Peyer's patch (tissue), 4 donors: ENCODE measurements at regions not wholly inside any gene's neighbourhood (a gene's known extent, or its start where the extent isn't known, plus 50 kb on each side); places are given as distances from the start of the nearest gene placed in this dataset.
A peak's percentile ranks its signal among the peaks of the same experiment; 100 is the strongest.

Experiments
- DNase-seq, 3 donors: peaks; one replicate each; pipeline ENCODE4 v3.0.0-alpha.2; 2017 to 2019
- H3K27ac ChIP-seq, 4 donors: fragments of 200-600 bp; sonication (generic); one replicate each; pipeline ENCODE4 v1.5.1; 2016 to 2019
- H3K27me3 ChIP-seq, 2 donors: fragments of 200-600 bp; sonication (generic); one replicate each; pipeline ENCODE4 v1.5.1; 2019
- H3K36me3 ChIP-seq, 3 donors: fragments of 200-600 bp; sonication (generic); one replicate each; pipeline ENCODE4 v1.5.1; 2016 to 2019
- H3K4me1 ChIP-seq, 4 donors: fragments of 200-600 bp; sonication (generic); one replicate each; pipeline ENCODE4 v1.5.1; 2016 to 2019
- H3K4me3 ChIP-seq, 4 donors: fragments of 200-600 bp; sonication (generic); 1 replicate in 3 of 4; 2 replicates in 1 of 4; pipeline ENCODE4 v1.5.1; 2016 to 2019; ENCODE audit warnings: mild to moderate bottlenecking in 1 of 4
- H3K9me3 ChIP-seq, 4 donors: fragments of 200-600 bp; sonication (generic); one replicate each; pipeline ENCODE4 v1.5.1; 2016 to 2019; ENCODE audit warnings: mild to moderate bottlenecking in 1 of 4
- CTCF ChIP-seq, 6 experiments: fragments of 450-650 bp in 4 of 6; fragments of 200-600 bp in 2 of 6; sonication (generic) in 1 of 6; IDR thresholded peaks; one replicate each; pipeline ENCODE4 v1.5.1; 2017 to 2019; ENCODE audit warnings: antibody characterized with exemption in 6 of 6, mild to moderate bottlenecking in 3 of 6, moderate library complexity in 1 of 6
- POLR2A ChIP-seq, 2 donors: fragments of 450-650 bp; IDR thresholded peaks; one replicate each; pipeline ENCODE4 v1.5.1; 2017; ENCODE audit warnings: antibody characterized with exemption in 2 of 2, mild to moderate bottlenecking in 2 of 2, moderate library complexity in 2 of 2

GRCh38 chr9:114733816-114734215 is 51.8 kb upstream of the TEX48 start:
- Histone ChIP-seq H3K27me3 (no peaks in the 10 kb centered on the region), H3K4me1 (peaks cover 0 to 7% (median 4%) of the 10 kb centered on the region in 4 donors), H3K4me3 (no peak overlapping the region), H3K27ac (no peak overlapping the region), H3K36me3 (no peaks in the 10 kb centered on the region), H3K9me3 (no peaks in the 10 kb centered on the region)
- no peak for TF ChIP-seq POLR2A (IDR thresholded peaks at IDR 0.05)
- TF ChIP-seq CTCF (IDR thresholded peaks at IDR 0.05): no peak
- DNase-seq: no peak

DNA sequence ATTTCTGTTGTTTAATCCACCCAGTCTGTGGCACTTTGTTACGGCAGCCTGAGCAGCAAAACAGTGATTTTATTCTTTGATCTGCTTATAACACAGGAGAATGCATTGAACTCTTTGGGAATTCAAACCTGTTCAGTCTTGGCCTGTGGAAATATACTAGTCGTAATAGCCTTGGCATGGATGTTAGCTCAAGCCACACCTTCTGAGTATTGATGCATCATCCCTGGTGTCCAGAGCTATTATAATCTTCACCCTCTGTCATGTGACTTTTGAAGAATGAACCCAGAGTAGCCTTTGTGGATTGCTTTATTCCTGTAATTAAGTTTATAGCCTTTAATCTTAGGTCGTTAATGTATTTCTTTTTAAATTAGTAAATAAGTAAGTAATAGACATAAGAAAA is 50.8 kb upstream of the TEX48 start:
- no peaks in the 10 kb centered on the region for H3K36me3 ChIP-seq
- H3K27me3 ChIP-seq: no peaks in the 10 kb centered on the region
- no peak for DNase-seq
- H3K9me3 ChIP-seq: no peaks in the 10 kb centered on the region
- H3K4me3 ChIP-seq: no peak overlapping the region
- H3K27ac ChIP-seq: peak overlapping the region in 3 of 4 donors; percentile 38 to 87 (median 82)
- TF ChIP-seq CTCF (IDR thresholded peaks at IDR 0.05) (no peak), POLR2A (IDR thresholded peaks at IDR 0.05) (no peak)
- peaks cover 0 to 7% (median 4%) of the 10 kb centered on the region in 4 donors for H3K4me1 ChIP-seq
